Thyroid gland (tissue), 4 donors: ENCODE measurements at regions not wholly inside any gene's neighbourhood (a gene's known extent, or its start where the extent isn't known, plus 50 kb on each side); places are given as distances from the start of the nearest gene placed in this dataset.

Source experiments
- DNase-seq, 2 donors: peaks; one replicate each; pipeline ENCODE4 v3.0.0-alpha.2; 2019
- H3K27ac ChIP-seq, 3 donors: fragments of 200-600 bp; sonication (generic); 1 replicate in 2 of 3; 2 replicates in 1 of 3; pipeline ENCODE4 v1.5.1; 2016 to 2019; ENCODE audit warnings: mild to moderate bottlenecking in 1 of 3, moderate library complexity in 1 of 3
- H3K27me3 ChIP-seq: fragments of 200-600 bp; sonication (generic); one replicate; pipeline ENCODE4 v1.5.1; 2019
- H3K36me3 ChIP-seq, 2 donors: fragments of 200-600 bp; sonication (generic); one replicate each; pipeline ENCODE4 v1.5.1; 2016 to 2019
- H3K4me1 ChIP-seq, 2 donors: fragments of 200-600 bp; sonication (generic); one replicate each; pipeline ENCODE4 v1.5.1; 2017 to 2019
- H3K4me3 ChIP-seq, 3 donors: fragments of 200-600 bp; sonication (generic); replicated peaks in 1 of 3; 1 replicate in 2 of 3; 2 replicates in 1 of 3; pipeline ENCODE4 v1.5.1; 2016; ENCODE audit warnings: mild to moderate bottlenecking in 1 of 3
- H3K9me3 ChIP-seq: fragments of 200-600 bp; sonication (generic); one replicate; pipeline ENCODE4 v1.5.1; 2017
- POLR2A ChIP-seq, 2 donors: fragments of 450-650 bp; IDR thresholded peaks; one replicate each; pipeline ENCODE4 v1.6.1; 2017; ENCODE audit warnings: antibody characterized with exemption in 2 of 2, mild to moderate bottlenecking in 2 of 2, moderate library complexity in 1 of 2
- WGBS, 2 donors: methylation state at CpG; one replicate each; pipeline ENCODE4 v1.1.5; 2017; 5-methylcytosine and 5-hydroxymethylcytosine counted together
- intact Hi-C: fragments of 100-400 bp; cut with DNase I; formaldehyde crosslinking; loops from one replicate; pipeline ENCODE4 v1.15.1; 2023
- TF ChIP-seq, protein P1 (sequence below), 6 experiments: fragments of 200-600 bp in 3 of 6; fragments of 450-650 bp in 3 of 6; sonication (generic) in 3 of 6; IDR thresholded peaks; one replicate each; pipeline ENCODE4 v1.5.1; 2016 to 2019; ENCODE audit warnings: antibody characterized with exemption in 6 of 6, mild to moderate bottlenecking in 2 of 6, inconsistent platforms in 1 of 6, moderate library complexity in 1 of 6

- H3K27ac ChIP-seq = no peak overlapping the region
- H3K4me3 ChIP-seq = no peak overlapping the region
- 61 to 67% methylated on average over 1 to 2 of the region's 2 CpGs for WGBS, 2 donors
- DNase-seq = no peak
- TF ChIP-seq POLR2A (IDR thresholded peaks at IDR 0.05) = no peak
- TF ChIP-seq, protein P1, sequence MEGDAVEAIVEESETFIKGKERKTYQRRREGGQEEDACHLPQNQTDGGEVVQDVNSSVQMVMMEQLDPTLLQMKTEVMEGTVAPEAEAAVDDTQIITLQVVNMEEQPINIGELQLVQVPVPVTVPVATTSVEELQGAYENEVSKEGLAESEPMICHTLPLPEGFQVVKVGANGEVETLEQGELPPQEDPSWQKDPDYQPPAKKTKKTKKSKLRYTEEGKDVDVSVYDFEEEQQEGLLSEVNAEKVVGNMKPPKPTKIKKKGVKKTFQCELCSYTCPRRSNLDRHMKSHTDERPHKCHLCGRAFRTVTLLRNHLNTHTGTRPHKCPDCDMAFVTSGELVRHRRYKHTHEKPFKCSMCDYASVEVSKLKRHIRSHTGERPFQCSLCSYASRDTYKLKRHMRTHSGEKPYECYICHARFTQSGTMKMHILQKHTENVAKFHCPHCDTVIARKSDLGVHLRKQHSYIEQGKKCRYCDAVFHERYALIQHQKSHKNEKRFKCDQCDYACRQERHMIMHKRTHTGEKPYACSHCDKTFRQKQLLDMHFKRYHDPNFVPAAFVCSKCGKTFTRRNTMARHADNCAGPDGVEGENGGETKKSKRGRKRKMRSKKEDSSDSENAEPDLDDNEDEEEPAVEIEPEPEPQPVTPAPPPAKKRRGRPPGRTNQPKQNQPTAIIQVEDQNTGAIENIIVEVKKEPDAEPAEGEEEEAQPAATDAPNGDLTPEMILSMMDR (IDR thresholded peaks at IDR 0.05) = no peak
- intact Hi-C loops = no loop called here
- H3K36me3 ChIP-seq = no peaks in the 10 kb centered on the region
- H3K4me1 ChIP-seq = peaks cover 0 to 9% of the 10 kb centered on the region in 2 donors
- no peaks in the 10 kb centered on the region for H3K27me3 ChIP-seq
- no peaks in the 10 kb centered on the region for H3K9me3 ChIP-seq
Observed at GRCh38 chr18:14930576-14930975, 182.6 kb downstream of the ANKRD30B start.

DNA sequence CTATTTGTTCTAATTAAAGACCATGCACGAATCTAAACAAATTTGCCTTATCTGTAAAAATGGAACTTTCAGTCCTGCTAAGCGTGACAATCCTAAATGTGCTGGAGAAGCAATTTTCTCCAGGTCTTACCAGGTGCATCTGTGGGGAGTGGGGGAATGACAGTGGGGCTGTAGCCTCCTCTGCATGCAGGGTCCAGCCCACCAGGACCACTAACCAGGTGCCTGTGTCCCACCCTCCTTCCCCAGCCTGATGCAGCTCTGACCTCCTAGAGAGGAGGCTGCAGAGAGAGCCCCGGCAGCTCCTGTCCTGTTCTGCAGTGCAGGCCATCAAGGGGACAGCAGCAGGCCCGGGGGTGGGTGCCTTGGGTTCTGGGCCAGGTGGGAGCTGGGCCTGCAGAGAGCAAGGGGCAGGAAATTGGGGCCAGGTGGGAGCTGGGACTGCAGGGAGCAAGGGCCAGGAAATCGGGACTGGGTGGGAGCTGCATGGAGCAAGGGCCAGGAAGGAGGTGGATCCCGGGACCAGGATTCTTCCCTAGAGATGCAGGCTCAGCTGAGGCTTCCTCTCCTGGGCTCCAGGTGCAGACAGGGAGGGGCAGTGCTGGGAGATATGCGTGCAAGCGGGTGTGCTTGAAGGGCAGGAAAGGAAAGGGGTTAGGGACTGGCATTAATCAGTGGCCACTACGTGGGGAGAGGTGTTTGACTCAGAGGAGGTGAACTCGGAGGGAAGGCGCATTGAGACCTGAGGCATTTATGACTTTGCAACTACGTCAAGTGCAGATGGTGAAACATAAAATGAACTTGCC is 185.3 kb downstream of the ANKRD30B start:
- Histone ChIP-seq H3K36me3 (no peaks in the 10 kb centered on the region), H3K9me3 (no peaks in the 10 kb centered on the region), H3K4me3 (no peak overlapping the region), H3K4me1 (peaks cover 0 to 9% of the 10 kb centered on the region in 2 donors), H3K27me3 (no peaks in the 10 kb centered on the region), H3K27ac (no peak overlapping the region)
- TF ChIP-seq, protein P1 (IDR thresholded peaks at IDR 0.05) = no peak
- TF ChIP-seq POLR2A (IDR thresholded peaks at IDR 0.05) = no peak
- no peak for DNase-seq
- intact Hi-C loops = no loop called here
- WGBS, 2 donors = 78 to 85% methylated on average over 12 of the region's 12 CpGs

DNA sequence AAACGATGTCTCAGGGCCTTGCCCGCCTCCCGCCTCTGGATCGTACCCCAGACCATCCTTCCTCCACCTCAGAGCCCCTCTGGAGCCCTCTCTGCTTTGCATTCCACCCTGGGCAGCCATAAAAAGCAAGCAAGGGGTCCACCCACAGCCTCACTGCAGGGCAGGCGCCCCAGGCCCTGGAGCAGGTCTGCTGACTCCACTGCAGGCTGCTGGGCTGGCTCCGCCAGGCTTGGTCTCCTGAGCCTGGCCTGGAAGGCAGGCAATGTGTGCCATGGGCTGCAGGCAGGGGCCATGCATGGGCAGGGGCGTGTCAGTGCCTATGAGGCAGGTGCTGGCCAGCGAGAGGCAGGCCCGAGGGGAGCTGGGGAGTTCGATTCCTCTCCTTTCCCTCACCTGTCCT is 186.0 kb downstream of the ANKRD30B start:
- TF ChIP-seq POLR2A (IDR thresholded peaks at IDR 0.05) = no peak
- TF ChIP-seq, protein P1 (IDR thresholded peaks at IDR 0.05) = no peak
- no peak for DNase-seq
- H3K4me1 ChIP-seq = peaks cover 0 to 9% of the 10 kb centered on the region in 2 donors
- no peaks in the 10 kb centered on the region for H3K9me3 ChIP-seq
- H3K27me3 ChIP-seq = no peaks in the 10 kb centered on the region
- no peak overlapping the region for H3K27ac ChIP-seq
- intact Hi-C loops = no loop called here
- whole genome bisulfite sequencing, 2 donors = 87% methylated on average over 6 to 9 of the region's 10 CpGs
- no peaks in the 10 kb centered on the region for H3K36me3 ChIP-seq
- no peak overlapping the region for H3K4me3 ChIP-seq

DNA sequence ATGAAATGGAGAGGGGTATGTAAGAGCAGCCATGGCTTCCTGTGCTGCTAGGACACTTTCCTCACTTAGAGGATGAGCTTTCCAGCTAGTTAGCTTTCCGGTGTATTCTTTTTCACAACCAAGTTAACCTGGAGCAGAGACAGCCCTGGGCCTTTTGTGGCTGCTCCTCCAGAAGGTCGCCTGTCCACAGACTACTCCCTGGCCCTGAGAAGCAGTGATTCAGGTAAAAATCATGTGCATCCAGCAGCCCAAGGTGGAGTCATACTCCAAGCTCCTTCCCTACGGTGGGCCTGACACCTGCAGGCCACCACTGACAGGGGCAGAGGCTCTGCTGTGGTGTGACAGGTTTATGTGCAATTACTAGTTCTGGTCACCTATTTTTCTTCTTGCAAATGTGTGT is 187.2 kb downstream of the ANKRD30B start:
- Histone ChIP-seq H3K36me3 (no peaks in the 10 kb centered on the region), H3K9me3 (no peaks in the 10 kb centered on the region), H3K4me1 (peaks cover 0 to 9% of the 10 kb centered on the region in 2 donors), H3K4me3 (no peak overlapping the region), H3K27ac (no peak overlapping the region), H3K27me3 (no peaks in the 10 kb centered on the region)
- no peak for DNase-seq
- TF ChIP-seq POLR2A (IDR thresholded peaks at IDR 0.05) = no peak
- TF ChIP-seq, protein P1 (IDR thresholded peaks at IDR 0.05) = no peak
- WGBS, 2 donors = 65 to 66% methylated on average over 3 of the region's 3 CpGs
- intact Hi-C loops = no loop called here

- peaks cover 0 to 9% of the 10 kb centered on the region in 2 donors for H3K4me1 ChIP-seq
- TF ChIP-seq, protein P1 (IDR thresholded peaks at IDR 0.05) = no peak
- TF ChIP-seq POLR2A (IDR thresholded peaks at IDR 0.05) = no peak
- no peaks in the 10 kb centered on the region for H3K36me3 ChIP-seq
- no peak overlapping the region for H3K4me3 ChIP-seq
- H3K27me3 ChIP-seq = no peaks in the 10 kb centered on the region
- no peak overlapping the region for H3K27ac ChIP-seq
- WGBS, 2 donors = 72 to 82% methylated on average over 4 of the region's 4 CpGs
- no peak for DNase-seq
- no peaks in the 10 kb centered on the region for H3K9me3 ChIP-seq
- intact Hi-C loops = no loop called here
Observed at GRCh38 chr18:14936313-14936712, 188.3 kb downstream of the ANKRD30B start.
